KMS-11 (cell line): ENCODE measurements at regions not wholly inside any gene's neighbourhood (a gene's known extent, or its start where the extent isn't known, plus 50 kb on each side); places are given as distances from the start of the nearest gene placed in this dataset.

Experiments
- H2AFZ ChIP-seq: fragments of 200-600 bp; sonication (generic); 2 replicates; pipeline ENCODE4 v1.6.1; 2016; ENCODE audit warnings: antibody characterized with exemption, mixed run types, low read depth
- H3K27ac ChIP-seq: fragments of 200-600 bp; sonication (generic); 2 replicates; pipeline ENCODE4 v1.6.1; 2016; ENCODE audit warnings: mild to moderate bottlenecking, mixed run types
- H3K27me3 ChIP-seq: fragments of 200-600 bp; sonication (generic); 2 replicates; pipeline ENCODE4 v1.6.1; 2017; ENCODE audit warnings: mild to moderate bottlenecking, low read depth, mixed run types, moderate library complexity; ENCODE audit not compliant: insufficient read depth
- H3K36me3 ChIP-seq: fragments of 200-600 bp; sonication (generic); 2 replicates; pipeline ENCODE4 v1.6.1; 2017; ENCODE audit warnings: mild to moderate bottlenecking, mixed run types; ENCODE audit not compliant: insufficient read depth
- H3K4me1 ChIP-seq: fragments of 200-600 bp; sonication (generic); 2 replicates; pipeline ENCODE4 v1.6.1; 2016; ENCODE audit warnings: mild to moderate bottlenecking, low read depth, mixed run types; ENCODE audit not compliant: poor library complexity, severe bottlenecking
- H3K4me2 ChIP-seq: fragments of 200-600 bp; sonication (generic); 2 replicates; pipeline ENCODE4 v1.7.0; 2016; ENCODE audit warnings: mild to moderate bottlenecking, mixed run types
- H3K4me3 ChIP-seq: fragments of 200-600 bp; sonication (generic); IDR thresholded peaks from 2 replicates; pipeline ENCODE4 v1.6.1; 2017; ENCODE audit warnings: low read depth, low read length, mixed read lengths; ENCODE audit not compliant: insufficient read depth
- H3K79me2 ChIP-seq: fragments of 200-600 bp; sonication (generic); 2 replicates; pipeline ENCODE4 v1.6.1; 2016; ENCODE audit warnings: low read depth, mixed run types; ENCODE audit not compliant: insufficient read depth
- H3K9ac ChIP-seq: fragments of 200-600 bp; sonication (generic); 2 replicates; pipeline ENCODE4 v1.6.1; 2016; ENCODE audit warnings: mild to moderate bottlenecking, mixed run types
- H4K20me1 ChIP-seq: fragments of 200-600 bp; sonication (generic); 2 replicates; pipeline ENCODE4 v1.6.1; 2016; ENCODE audit warnings: mild to moderate bottlenecking, mixed run types; ENCODE audit not compliant: insufficient read depth
- TF ChIP-seq, protein P1 (sequence below): fragments of 200-600 bp; sonication (generic); conservative IDR thresholded peaks from 2 replicates; pipeline ENCODE4 v1.6.1; 2017; ENCODE audit warnings: low read depth, mild to moderate bottlenecking, antibody characterized with exemption, low read length, moderate library complexity, mixed read lengths

DNA sequence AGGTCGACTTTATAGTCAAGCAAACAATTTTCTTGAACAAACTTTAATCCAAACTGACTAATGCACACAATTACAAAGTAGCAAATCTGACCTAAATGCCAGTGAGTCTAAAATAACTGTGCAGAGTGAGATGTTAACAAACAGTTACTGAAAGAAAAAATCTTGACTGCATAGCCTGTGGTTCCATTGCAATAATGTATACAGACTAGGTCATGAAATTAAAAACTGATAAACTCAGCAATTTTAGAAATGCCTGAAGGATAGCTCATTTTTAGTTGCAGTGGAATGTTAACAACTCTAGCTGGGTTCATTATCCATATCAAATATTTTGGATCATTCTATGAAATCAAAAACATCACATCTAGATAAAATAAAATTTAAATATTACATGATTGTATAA is 73.4 kb upstream of the CDH12 start:
- Histone ChIP-seq H3K4me3 (no peak overlapping the region), H4K20me1 (no peaks in the 10 kb centered on the region), H3K27ac (no peak overlapping the region), H3K27me3 (no peaks in the 10 kb centered on the region), H2AFZ (no peak overlapping the region), H3K4me1 (no peaks in the 10 kb centered on the region), H3K9ac (no peak overlapping the region), H3K36me3 (no peaks in the 10 kb centered on the region), H3K79me2 (no peaks in the 10 kb centered on the region), H3K4me2 (no peak overlapping the region)
- TF ChIP-seq, protein P1, sequence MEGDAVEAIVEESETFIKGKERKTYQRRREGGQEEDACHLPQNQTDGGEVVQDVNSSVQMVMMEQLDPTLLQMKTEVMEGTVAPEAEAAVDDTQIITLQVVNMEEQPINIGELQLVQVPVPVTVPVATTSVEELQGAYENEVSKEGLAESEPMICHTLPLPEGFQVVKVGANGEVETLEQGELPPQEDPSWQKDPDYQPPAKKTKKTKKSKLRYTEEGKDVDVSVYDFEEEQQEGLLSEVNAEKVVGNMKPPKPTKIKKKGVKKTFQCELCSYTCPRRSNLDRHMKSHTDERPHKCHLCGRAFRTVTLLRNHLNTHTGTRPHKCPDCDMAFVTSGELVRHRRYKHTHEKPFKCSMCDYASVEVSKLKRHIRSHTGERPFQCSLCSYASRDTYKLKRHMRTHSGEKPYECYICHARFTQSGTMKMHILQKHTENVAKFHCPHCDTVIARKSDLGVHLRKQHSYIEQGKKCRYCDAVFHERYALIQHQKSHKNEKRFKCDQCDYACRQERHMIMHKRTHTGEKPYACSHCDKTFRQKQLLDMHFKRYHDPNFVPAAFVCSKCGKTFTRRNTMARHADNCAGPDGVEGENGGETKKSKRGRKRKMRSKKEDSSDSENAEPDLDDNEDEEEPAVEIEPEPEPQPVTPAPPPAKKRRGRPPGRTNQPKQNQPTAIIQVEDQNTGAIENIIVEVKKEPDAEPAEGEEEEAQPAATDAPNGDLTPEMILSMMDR, result no peak

DNA sequence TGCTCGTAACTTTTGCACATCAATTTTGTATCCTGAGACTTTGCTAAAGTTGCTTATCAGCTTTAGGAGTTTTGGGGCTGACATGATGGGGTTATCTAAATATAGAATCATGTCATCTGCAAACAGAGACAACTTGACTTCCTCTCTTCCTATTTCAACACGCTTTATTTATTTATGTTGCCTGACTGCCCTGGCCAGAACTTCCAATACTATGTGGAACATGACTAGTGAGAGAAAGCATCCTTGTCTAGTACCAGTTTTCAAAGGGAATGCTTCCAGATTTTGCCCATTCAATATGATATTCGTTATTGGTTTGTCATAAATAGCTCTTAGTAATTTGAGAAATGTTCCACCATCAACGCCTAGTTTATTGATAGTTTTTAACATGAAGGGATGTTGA is 65.4 kb upstream of the CDH12 start:
- Histone ChIP-seq H3K4me3 (no peak overlapping the region), H3K27ac (no peak overlapping the region), H2AFZ (no peak overlapping the region), H3K27me3 (no peaks in the 10 kb centered on the region), H3K36me3 (no peaks in the 10 kb centered on the region), H3K4me2 (no peak overlapping the region), H4K20me1 (no peaks in the 10 kb centered on the region), H3K79me2 (no peaks in the 10 kb centered on the region), H3K4me1 (no peaks in the 10 kb centered on the region), H3K9ac (no peak overlapping the region)
- TF ChIP-seq, protein P1, result no peak

DNA sequence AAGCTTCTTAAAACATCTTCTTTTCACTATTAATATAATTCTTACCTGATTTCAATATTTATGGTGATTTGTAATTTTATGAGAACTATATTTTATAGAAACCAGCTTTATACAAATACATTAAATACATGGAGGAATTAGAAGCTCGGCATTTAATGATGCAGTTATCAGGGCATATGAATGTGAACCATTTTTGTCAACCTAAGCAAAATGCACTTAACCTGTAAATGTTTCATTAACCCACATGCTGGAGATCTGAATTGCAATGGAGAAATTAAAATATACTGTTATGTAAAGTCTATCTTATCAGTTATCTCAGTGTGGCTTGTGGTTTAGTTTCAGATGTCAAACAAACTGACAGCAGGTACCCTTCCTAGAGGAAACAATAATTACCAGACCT is 63.2 kb upstream of the CDH12 start:
- no peaks in the 10 kb centered on the region for H3K36me3 ChIP-seq
- no peaks in the 10 kb centered on the region for H3K27me3 ChIP-seq
- no peak overlapping the region for H3K4me3 ChIP-seq
- TF ChIP-seq, protein P1, result no peak
- no peaks in the 10 kb centered on the region for H3K4me1 ChIP-seq
- no peaks in the 10 kb centered on the region for H4K20me1 ChIP-seq
- H3K27ac ChIP-seq, result no peak overlapping the region
- H3K4me2 ChIP-seq, result no peak overlapping the region
- no peaks in the 10 kb centered on the region for H3K79me2 ChIP-seq
- no peak overlapping the region for H3K9ac ChIP-seq
- H2AFZ ChIP-seq, result no peak overlapping the region

DNA sequence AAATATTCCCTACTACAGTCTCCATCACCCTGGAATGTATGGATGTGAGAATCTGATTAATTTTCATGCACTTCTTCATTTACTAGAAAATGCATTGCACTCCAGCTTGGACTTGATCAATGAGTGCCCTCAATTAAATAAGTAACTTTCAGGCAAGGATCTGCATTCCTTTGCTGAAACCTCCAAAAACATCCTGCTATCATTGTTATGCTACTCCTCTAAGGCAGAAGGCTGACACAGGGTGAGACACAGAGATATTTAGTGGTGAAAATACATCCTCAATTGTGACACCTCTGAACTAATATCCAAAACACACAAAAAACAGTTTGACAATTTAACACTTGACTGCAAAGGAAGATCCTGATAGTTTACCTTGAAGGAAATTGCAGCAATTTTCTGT is 57.9 kb upstream of the CDH12 start:
- Histone ChIP-seq H3K9ac (no peak overlapping the region), H3K4me2 (no peak overlapping the region), H3K27ac (no peak overlapping the region), H2AFZ (no peak overlapping the region), H3K79me2 (no peaks in the 10 kb centered on the region), H3K36me3 (no peaks in the 10 kb centered on the region), H3K27me3 (no peaks in the 10 kb centered on the region), H3K4me1 (no peaks in the 10 kb centered on the region), H4K20me1 (no peaks in the 10 kb centered on the region), H3K4me3 (no peak overlapping the region)
- TF ChIP-seq, protein P1, result no peak

DNA sequence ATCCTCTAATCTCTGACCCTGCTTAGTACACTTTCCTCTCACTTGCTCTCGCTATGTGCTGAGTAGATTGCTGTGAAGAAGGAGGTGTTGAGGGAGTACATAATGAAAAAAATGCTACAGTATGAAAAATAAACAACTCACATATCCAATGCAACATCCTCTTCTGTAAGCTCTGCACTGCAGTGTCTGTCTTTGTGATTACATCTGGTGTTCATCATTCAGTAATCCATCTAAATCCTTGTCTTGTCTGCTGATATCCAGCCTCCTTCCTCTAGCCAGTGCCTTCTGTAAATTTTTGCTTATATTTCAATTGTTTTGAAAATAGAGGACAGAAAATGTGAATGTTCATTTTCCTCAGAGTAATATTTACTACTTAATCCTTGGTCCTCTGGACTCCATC is 57.4 kb upstream of the CDH12 start:
- no peaks in the 10 kb centered on the region for H4K20me1 ChIP-seq
- H3K4me1 ChIP-seq, result no peaks in the 10 kb centered on the region
- H2AFZ ChIP-seq, result no peak overlapping the region
- TF ChIP-seq, protein P1, result no peak
- no peak overlapping the region for H3K4me2 ChIP-seq
- H3K27me3 ChIP-seq, result no peaks in the 10 kb centered on the region
- H3K9ac ChIP-seq, result no peak overlapping the region
- H3K27ac ChIP-seq, result no peak overlapping the region
- no peaks in the 10 kb centered on the region for H3K79me2 ChIP-seq
- H3K4me3 ChIP-seq, result no peak overlapping the region
- no peaks in the 10 kb centered on the region for H3K36me3 ChIP-seq
